Activated naive CD4-positive, alpha-beta T cell treated with anti-CD3 and anti-CD28 coated beads for 36 hours (primary cell): ENCODE measurements at regions not wholly inside any gene's neighbourhood (a gene's known extent, or its start where the extent isn't known, plus 50 kb on each side); places are given as distances from the start of the nearest gene placed in this dataset.
A peak's percentile ranks its signal among the peaks of the same experiment; 100 is the strongest.

Experiments used
- CTCF ChIA-PET: fragments of 350-600 bp; sonication (Branson Sonifier 250); formaldehyde crosslinking; loops from one replicate; lab custom pipeline; 2021; ENCODE audit warnings: antibody characterized with exemption; lab: Charles Lee
- DNase-seq: peaks from one replicate; pipeline ENCODE4 v3.0.0-alpha.2; 2020
- H3K27ac Mint-ChIP-seq: one replicate; pipeline ENCODE4 v1.8.0; 2021; ENCODE audit warnings: mild to moderate bottlenecking, mixed read lengths
- H3K27me3 Mint-ChIP-seq: one replicate; pipeline ENCODE4 v1.8.0; 2021; ENCODE audit warnings: low read depth, mixed read lengths
- H3K36me3 Mint-ChIP-seq: one replicate; pipeline ENCODE4 v1.8.0; 2021; ENCODE audit warnings: low read depth, mixed read lengths
- H3K4me1 Mint-ChIP-seq: one replicate; pipeline ENCODE4 v1.8.0; 2021; ENCODE audit warnings: low read depth, mixed read lengths
- H3K4me3 Mint-ChIP-seq: one replicate; pipeline ENCODE4 v1.8.0; 2021; ENCODE audit warnings: mild to moderate bottlenecking, moderate library complexity, mixed read lengths
- H3K9me3 Mint-ChIP-seq: one replicate; pipeline ENCODE4 v1.8.0; 2021; ENCODE audit warnings: mixed read lengths
- intact Hi-C: fragments of 100-400 bp; cut with micrococcal nuclease; formaldehyde crosslinking; loops from one replicate; pipeline ENCODE4 v1.15.1; 2023

- CTCF ChIA-PET: no interaction called here
- Mint-ChIP-seq H3K9me3 (no peaks in the 10 kb centered on the region), H3K36me3 (no peaks in the 10 kb centered on the region), H3K4me1 (no peaks in the 10 kb centered on the region), H3K27me3 (no peaks in the 10 kb centered on the region), H3K4me3 (no peak overlapping the region), H3K27ac (no peak overlapping the region)
- intact Hi-C loops: no loop called here
- no peak for DNase-seq
Measured at GRCh38 chrX:69313617-69314290, 148.5 kb upstream of the PJA1 start.

- CTCF ChIA-PET: no interaction called here
- Mint-ChIP-seq H3K36me3 (no peaks in the 10 kb centered on the region), H3K4me1 (no peaks in the 10 kb centered on the region), H3K4me3 (no peak overlapping the region), H3K27ac (no peak overlapping the region), H3K9me3 (no peaks in the 10 kb centered on the region), H3K27me3 (no peaks in the 10 kb centered on the region)
- no peak for DNase-seq
- intact Hi-C loops: no loop called here
Measured at GRCh38 chrX:69311936-69312670, 146.8 kb upstream of the PJA1 start.

GRCh38 chrX:69309074-69309792 is 144.0 kb upstream of the PJA1 start:
- Mint-ChIP-seq H3K4me3 (no peak overlapping the region), H3K9me3 (no peaks in the 10 kb centered on the region), H3K4me1 (no peaks in the 10 kb centered on the region), H3K27ac (no peak overlapping the region), H3K36me3 (no peaks in the 10 kb centered on the region), H3K27me3 (peaks cover 9% of the 10 kb centered on the region)
- DNase-seq: no peak
- intact Hi-C loops: no loop called here
- CTCF ChIA-PET: no interaction called here

GRCh38 chrX:69307756-69308155 is 142.5 kb upstream of the PJA1 start:
- no peaks in the 10 kb centered on the region for H3K4me1 Mint-ChIP-seq
- H3K9me3 Mint-ChIP-seq: no peaks in the 10 kb centered on the region
- DNase-seq: no peak
- peaks cover 14% of the 10 kb centered on the region for H3K27me3 Mint-ChIP-seq
- CTCF ChIA-PET: no interaction called here
- intact Hi-C loops: no loop called here
- H3K27ac Mint-ChIP-seq: no peak overlapping the region
- H3K36me3 Mint-ChIP-seq: no peaks in the 10 kb centered on the region
- H3K4me3 Mint-ChIP-seq: no peak overlapping the region

GRCh38 chrX:69307029-69307428 is 141.8 kb upstream of the PJA1 start:
- CTCF ChIA-PET: interaction anchor here (0.6 kb wide), 1 partner anchor 55 kb away, joined by 4 read pairs; no protein-coding TSS in a partner anchor
- Mint-ChIP-seq H3K4me3 (no peak overlapping the region), H3K4me1 (no peaks in the 10 kb centered on the region), H3K36me3 (no peaks in the 10 kb centered on the region), H3K27ac (no peak overlapping the region), H3K9me3 (no peaks in the 10 kb centered on the region), H3K27me3 (peaks cover 17% of the 10 kb centered on the region)
- no peak for DNase-seq
- intact Hi-C loops: no loop called here

- DNase-seq: no peak
- Mint-ChIP-seq H3K27me3 (peaks cover 17% of the 10 kb centered on the region), H3K4me3 (no peak overlapping the region), H3K36me3 (no peaks in the 10 kb centered on the region), H3K9me3 (no peaks in the 10 kb centered on the region), H3K27ac (no peak overlapping the region), H3K4me1 (no peaks in the 10 kb centered on the region)
- intact Hi-C loops: no loop called here
- CTCF ChIA-PET: no interaction called here
Measured at GRCh38 chrX:69306063-69306404, 140.8 kb upstream of the PJA1 start.

- H3K36me3 Mint-ChIP-seq: no peaks in the 10 kb centered on the region
- intact Hi-C loops: no loop called here
Measured at GRCh38 chrX:69305333-69306062, 140.2 kb upstream of the PJA1 start.

GRCh38 chrX:69303231-69303630 is 138.0 kb upstream of the PJA1 start:
- peaks cover 17% of the 10 kb centered on the region for H3K27me3 Mint-ChIP-seq
- no peaks in the 10 kb centered on the region for H3K36me3 Mint-ChIP-seq
- H3K4me3 Mint-ChIP-seq: no peak overlapping the region
- no peaks in the 10 kb centered on the region for H3K9me3 Mint-ChIP-seq
- DNase-seq: no peak
- CTCF ChIA-PET: no interaction called here
- H3K4me1 Mint-ChIP-seq: no peaks in the 10 kb centered on the region
- H3K27ac Mint-ChIP-seq: no peak overlapping the region
- intact Hi-C loops: no loop called here

More at GRCh38 chrX:69305333-69306062, 140.2 kb upstream of the PJA1 start:
- Mint-ChIP-seq H3K4me1 (no peaks in the 10 kb centered on the region), H3K9me3 (no peaks in the 10 kb centered on the region), H3K4me3 (no peak overlapping the region), H3K27ac (no peak overlapping the region), H3K27me3 (peaks cover 17% of the 10 kb centered on the region)
- DNase-seq: peak; percentile 5
- CTCF ChIA-PET: no interaction called here

GRCh38 chrX:69299951-69300714 is 134.9 kb upstream of the PJA1 start:
- Mint-ChIP-seq H3K9me3 (no peaks in the 10 kb centered on the region), H3K27ac (no peak overlapping the region), H3K4me3 (no peak overlapping the region), H3K4me1 (no peaks in the 10 kb centered on the region), H3K27me3 (peaks cover 11% of the 10 kb centered on the region), H3K36me3 (no peaks in the 10 kb centered on the region)
- DNase-seq: no peak
- intact Hi-C loops: no loop called here
- CTCF ChIA-PET: no interaction called here

GRCh38 chrX:69299285-69299684 is 134.0 kb upstream of the PJA1 start:
- intact Hi-C loops: no loop called here
- Mint-ChIP-seq H3K36me3 (no peaks in the 10 kb centered on the region), H3K27ac (no peak overlapping the region), H3K9me3 (no peaks in the 10 kb centered on the region), H3K4me1 (no peaks in the 10 kb centered on the region), H3K4me3 (no peak overlapping the region), H3K27me3 (peaks cover 8% of the 10 kb centered on the region)
- CTCF ChIA-PET: no interaction called here
- no peak for DNase-seq

GRCh38 chrX:69298466-69299140 is 133.3 kb upstream of the PJA1 start:
- no peaks in the 10 kb centered on the region for H3K4me1 Mint-ChIP-seq
- H3K36me3 Mint-ChIP-seq: no peaks in the 10 kb centered on the region
- no peaks in the 10 kb centered on the region for H3K9me3 Mint-ChIP-seq
- no peak overlapping the region for H3K27ac Mint-ChIP-seq
- CTCF ChIA-PET: no interaction called here
- intact Hi-C loops: no loop called here
- H3K4me3 Mint-ChIP-seq: no peak overlapping the region
- DNase-seq: no peak
- peaks cover 6% of the 10 kb centered on the region for H3K27me3 Mint-ChIP-seq
